Ovary (tissue), 3 donors: ENCODE measurements at regions not wholly inside any gene's neighbourhood (a gene's known extent, or its start where the extent isn't known, plus 50 kb on each side); places are given as distances from the start of the nearest gene placed in this dataset.

Source experiments
- CTCF ChIP-seq, 3 donors: fragments of 450-650 bp in 2 of 3; fragments of 200-600 bp in 1 of 3; IDR thresholded peaks; one replicate each; pipeline versions ENCODE4 v1.5.1 to v1.8.0; 2016 to 2022; ENCODE audit warnings: antibody characterized with exemption in 3 of 3, mild to moderate bottlenecking in 1 of 3
- EP300 ChIP-seq: sonication (generic); formaldehyde crosslinking; IDR thresholded peaks from one replicate; pipeline ENCODE4 v1.6.1; 2017; ENCODE audit warnings: antibody characterized with exemption
- donor health status: DM: no; HTN: no; CAD: no.

GRCh38 chr5:78706381-78706780, 57.8 kb upstream of the LHFPL2 start:
- no peak for TF ChIP-seq CTCF (IDR thresholded peaks at IDR 0.05)
- TF ChIP-seq EP300, result no peak
